Endothelial cell of umbilical vein (primary cell): ENCODE measurements at regions not wholly inside any gene's neighbourhood (a gene's known extent, or its start where the extent isn't known, plus 50 kb on each side); places are given as distances from the start of the nearest gene placed in this dataset.

ENCODE experiments used
- BruUV-seq: library from RNA; stranded (reverse); fragments of 400-500 nt; replicated peaks from 2 replicates; lab custom pipeline; 2021; lab: Mats Ljungman, UMichigan
- CTCF ChIA-PET: fragments of 300-600, 350-600 bp; sonication (Branson Sonifier 250); formaldehyde crosslinking; loops from one replicate; lab custom pipeline; 2021; ENCODE audit warnings: antibody characterized with exemption, inconsistent platforms; lab: Charles Lee
- POLR2A ChIA-PET: fragments of 300-600, 350-600 bp; sonication (Branson Sonifier 250); formaldehyde crosslinking; loops from one replicate; lab custom pipeline; 2021; ENCODE audit warnings: antibody characterized with exemption, inconsistent platforms; lab: Charles Lee
- DNase-seq: peaks from one replicate; pipeline ENCODE4 v3.0.0-alpha.2; 2011; ENCODE audit warnings: low read depth, low spot score
- FAIRE-seq: peaks from 2 replicates; lab custom pipeline; 2011; peaks lifted over from hg19 to GRCh38; lab: Jason Lieb, UNC
- H2AFZ ChIP-seq: 2 replicates; pipeline ENCODE4 v1.6.0; 2012; ENCODE audit warnings: low read depth, low read length, control low read depth, inconsistent platforms
- H3K27ac ChIP-seq: 2 replicates; pipeline ENCODE4 v1.5.1; 2011; ENCODE audit warnings: low read depth, mild to moderate bottlenecking, control low read depth, low read length, moderate library complexity; ENCODE audit not compliant: insufficient read depth
- H3K27me3 ChIP-seq, 2 experiments: 2 replicates each; pipeline versions ENCODE4 v1.6.0 to v1.6.1; 2011; ENCODE audit warnings: low read length in 2 of 2, mixed read lengths in 1 of 2; ENCODE audit not compliant: control insufficient read depth in 2 of 2, insufficient read depth in 2 of 2
- H3K36me3 ChIP-seq, 2 experiments: 2 replicates in 1 of 2; 3 replicates in 1 of 2; pipeline ENCODE4 v1.5.1; 2011; ENCODE audit warnings: low read length in 2 of 2, mild to moderate bottlenecking in 1 of 2, moderate library complexity in 1 of 2; ENCODE audit not compliant: control insufficient read depth in 2 of 2, insufficient read depth in 2 of 2; ENCODE audit errors: extremely low read depth in 1 of 2
- H3K4me1 ChIP-seq: 3 replicates; pipeline ENCODE4 v1.5.1; 2011; ENCODE audit warnings: mild to moderate bottlenecking, low read length; ENCODE audit not compliant: control insufficient read depth, insufficient read depth; ENCODE audit errors: extremely low read depth
- H3K4me2 ChIP-seq: 2 replicates; pipeline ENCODE4 v1.6.1; 2011; ENCODE audit warnings: low read length, control low read depth, mixed read lengths; ENCODE audit not compliant: insufficient read depth
- H3K4me3 ChIP-seq, 3 experiments: fragments of 200-600 bp in 1 of 3; sonication (generic), shearing (Covaris generic) in 1 of 3; replicated peaks in 1 of 3; 2 replicates each; pipeline ENCODE4 v1.5.1; 2011 to 2016; ENCODE audit warnings: control low read depth in 3 of 3, low read length in 3 of 3, mild to moderate bottlenecking in 2 of 3, inconsistent platforms in 1 of 3, low read depth in 1 of 3, moderate library complexity in 1 of 3; ENCODE audit not compliant: insufficient read depth in 1 of 3
- H3K79me2 ChIP-seq: 2 replicates; pipeline ENCODE4 v1.6.0; 2012; ENCODE audit warnings: low read length, inconsistent platforms; ENCODE audit not compliant: control insufficient read depth, insufficient read depth
- H3K9ac ChIP-seq: replicated peaks from 2 replicates; pipeline ENCODE3; 2011; ENCODE audit warnings: low read length, control low read depth; ENCODE audit not compliant: insufficient read depth; ENCODE audit errors: extremely low read depth
- H3K9me1 ChIP-seq: replicated peaks from 3 replicates; pipeline ENCODE4 v1.6.0; 2011; ENCODE audit warnings: mild to moderate bottlenecking, low read length; ENCODE audit not compliant: control insufficient read depth, insufficient read depth; ENCODE audit errors: extremely low read depth
- H3K9me3 ChIP-seq: replicated peaks from 2 replicates; pipeline ENCODE4 v1.5.1; 2012; ENCODE audit warnings: low read length, inconsistent platforms; ENCODE audit not compliant: control insufficient read depth, insufficient read depth
- H4K20me1 ChIP-seq: replicated peaks from 2 replicates; pipeline ENCODE3; 2011; ENCODE audit warnings: mild to moderate bottlenecking, low read length; ENCODE audit not compliant: control insufficient read depth, insufficient read depth; ENCODE audit errors: extremely low read depth
- CTCF ChIP-seq, 2 donors: IDR thresholded peaks; 1 replicate in 1 of 2; 2 replicates in 1 of 2; pipeline ENCODE4 v1.5.1; 2011; ENCODE audit warnings: low read length in 2 of 2, mild to moderate bottlenecking in 2 of 2, moderate library complexity in 2 of 2, control low read depth in 1 of 2, inconsistent platforms in 1 of 2, low read depth in 1 of 2; ENCODE audit not compliant: insufficient read depth in 1 of 2; ENCODE audit errors: extremely low read depth in 1 of 2
- EZH2 ChIP-seq: IDR thresholded peaks from 2 replicates; pipeline ENCODE4 v1.6.1; 2012; ENCODE audit warnings: borderline replicate concordance, low read depth, mild to moderate bottlenecking, moderate library complexity, low read length, inconsistent platforms; ENCODE audit not compliant: severe bottlenecking
- FOS ChIP-seq: IDR thresholded peaks from 2 replicates; pipeline ENCODE4 v1.6.1; 2011; ENCODE audit warnings: mild to moderate bottlenecking, low read length, moderate library complexity, borderline replicate concordance; ENCODE audit not compliant: insufficient read depth
- GATA2 ChIP-seq: IDR thresholded peaks from 2 replicates; pipeline ENCODE4 v1.7.0; 2011; ENCODE audit warnings: low read depth, mild to moderate bottlenecking, moderate library complexity, mixed read lengths, low read length; ENCODE audit not compliant: insufficient read length, insufficient read depth
- JUN ChIP-seq: IDR thresholded peaks from 2 replicates; pipeline ENCODE4 v1.6.1; 2011; ENCODE audit warnings: borderline replicate concordance, low read depth; ENCODE audit not compliant: insufficient read length, insufficient read depth
- MAX ChIP-seq: IDR thresholded peaks from 2 replicates; pipeline ENCODE4 v1.6.1; 2011; ENCODE audit not compliant: insufficient read depth, insufficient read length
- MYC ChIP-seq: IDR thresholded peaks from one replicate; pipeline ENCODE4 v1.6.1; 2011; ENCODE audit warnings: mild to moderate bottlenecking, low read depth, low read length
- dilution Hi-C: fragments of 300-500 bp; cut with MboI; formaldehyde crosslinking; loops from one replicate; pipeline ENCODE4 v1.15.0; 2019; ENCODE audit warnings: low sequenced_read_pairs; ENCODE audit not compliant: extremely low pct_ligation_motif_present
- intact Hi-C: fragments of 100-400 bp; cut with micrococcal nuclease; formaldehyde crosslinking; loops from one replicate; pipeline ENCODE4 v1.10.0; 2022

- FAIRE-seq: no peak
- POLR2A ChIA-PET: no interaction called here
- intact Hi-C loops: loop anchor here (2.0 to 5.0 kb wide), 2 partner anchors 1407 to 1827 kb away; no protein-coding TSS in a partner anchor
Observed at GRCh38 chr3:167033866-167034265, 346.2 kb downstream of the ZBBX start.

More at GRCh38 chr3:167033866-167034265, 346.2 kb downstream of the ZBBX start:
- Histone ChIP-seq H3K9me1 (no peaks in the 10 kb centered on the region), H3K9me3 (no peaks in the 10 kb centered on the region), H3K4me2 (no peak overlapping the region), H3K4me3 (no peak overlapping the region), H2AFZ (no peak overlapping the region), H3K4me1 (no peaks in the 10 kb centered on the region), H4K20me1 (no peaks in the 10 kb centered on the region), H3K27me3 (no peaks in the 10 kb centered on the region), H3K36me3 (no peaks in the 10 kb centered on the region), H3K9ac (no peak overlapping the region), H3K79me2 (no peaks in the 10 kb centered on the region), H3K27ac (no peak overlapping the region)
- no TSS peak for BruUV-seq
- CTCF ChIA-PET: no interaction called here
- no peak for TF ChIP-seq GATA2
- TF ChIP-seq CTCF (IDR thresholded peaks at IDR 0.05; ENCODE audit: extremely low read depth in 1 of 2, insufficient read depth in 1 of 2, low read depth in 1 of 2, low read length in 2 of 2): no peak
- TF ChIP-seq JUN: no peak
- TF ChIP-seq FOS: no peak
- TF ChIP-seq MYC: no peak
- TF ChIP-seq EZH2: no peak
- TF ChIP-seq MAX: no peak
- dilution Hi-C loops: no loop called here
- no peak for DNase-seq
